ENCODE measurements at regions not wholly inside any gene's neighbourhood (a gene's known extent, or its start where the extent isn't known, plus 50 kb on each side); places are given as distances from the start of the nearest gene placed in this dataset.

- peaks cover 0 to 1% (median 0%) of the 10 kb centered on the region in 3 donors for H3K9me3 ChIP-seq (ENCODE audit: control extremely low read depth in 1 of 3, control insufficient read depth in 2 of 3, insufficient read depth in 1 of 3, low read length in 2 of 3)
- no peak overlapping the region for H2AFZ ChIP-seq (ENCODE audit: insufficient read depth, low read depth, low read length, poor library complexity, severe bottlenecking)
- no peak overlapping the region for H3K4me2 ChIP-seq (replicated peaks; ENCODE audit: low read depth, low read length, poor library complexity, severe bottlenecking)
- H3K79me2 ChIP-seq (ENCODE audit: control insufficient read depth, insufficient read depth, low read length): no peaks in the 10 kb centered on the region
- no peaks in the 10 kb centered on the region for H3K4me1 ChIP-seq (ENCODE audit: control insufficient read depth in 2 of 2, insufficient read depth in 2 of 2, low read length in 2 of 2)
- H3K9ac ChIP-seq (ENCODE audit: low read length): no peak overlapping the region
- H3K4me3 ChIP-seq (ENCODE audit: control extremely low read depth in 1 of 5, extremely low read depth in 1 of 5, insufficient read depth in 1 of 5, low read depth in 2 of 5, low read length in 4 of 5): no peak overlapping the region
- WGBS (ENCODE audit: insufficient coverage): no CpG with 5 or more reads among the region's 1 CpG
- intact Hi-C loops (cut with micrococcal nuclease): no loop called here
- no peak for ATAC-seq (ENCODE audit: low read depth)
- no peaks in the 10 kb centered on the region for H3K4me1 Mint-ChIP-seq
- CTCF ChIA-PET: no interaction called here
- no peaks in the 10 kb centered on the region for H3K27me3 ChIP-seq (replicated peaks in 1 of 4; ENCODE audit: control extremely low read depth in 1 of 4, control insufficient read depth in 3 of 4, insufficient read depth in 4 of 4, low read length in 3 of 4)
- H3K36me3 ChIP-seq (replicated peaks in 1 of 2; ENCODE audit: control extremely low read depth in 1 of 2, control insufficient read depth in 1 of 2, extremely low read depth in 1 of 2, insufficient read depth in 2 of 2, low read length in 1 of 2): no peaks in the 10 kb centered on the region
- no peak overlapping the region for H3K27ac Mint-ChIP-seq
- no peak for TF ChIP-seq EZH2 (IDR thresholded peaks at IDR 0.05; ENCODE audit: borderline replicate concordance, insufficient read depth, low read depth, low read length, poor library complexity, severe bottlenecking)
- TF ChIP-seq CTCF (IDR thresholded peaks at IDR 0.05): no peak
- H3K4me3 Mint-ChIP-seq: no peak overlapping the region
- no peak overlapping the region for H3K27ac ChIP-seq (ENCODE audit: low read length in 2 of 2)
- H3K9me3 Mint-ChIP-seq (ENCODE audit: insufficient read depth): no peaks in the 10 kb centered on the region
- POLR2A ChIA-PET: no interaction called here
- H4K20me1 ChIP-seq (ENCODE audit: control insufficient read depth, insufficient read depth, low read length, poor library complexity, severe bottlenecking): no peaks in the 10 kb centered on the region
- H3K27me3 Mint-ChIP-seq: peaks cover 3% of the 10 kb centered on the region
- DNase-seq: no peak
These were observed 107.0 kb upstream of the AKR1E2 start for GRCh38 chr10:4719036-4719435.

GRCh38 chr10:4718544-4718943 lies 107.5 kb upstream of the AKR1E2 start:
- H3K4me3 Mint-ChIP-seq: no peak overlapping the region
- intact Hi-C loops (cut with micrococcal nuclease): no loop called here
- TF ChIP-seq EZH2 (IDR thresholded peaks at IDR 0.05; ENCODE audit: borderline replicate concordance, insufficient read depth, low read depth, low read length, poor library complexity, severe bottlenecking) (no peak), CTCF (IDR thresholded peaks at IDR 0.05) (no peak)
- Histone ChIP-seq H3K79me2 (ENCODE audit: control insufficient read depth, insufficient read depth, low read length) (no peaks in the 10 kb centered on the region), H3K4me1 (ENCODE audit: control insufficient read depth in 2 of 2, insufficient read depth in 2 of 2, low read length in 2 of 2) (no peaks in the 10 kb centered on the region), H4K20me1 (ENCODE audit: control insufficient read depth, insufficient read depth, low read length, poor library complexity, severe bottlenecking) (no peaks in the 10 kb centered on the region), H2AFZ (ENCODE audit: insufficient read depth, low read depth, low read length, poor library complexity, severe bottlenecking) (no peak overlapping the region), H3K27ac (ENCODE audit: low read length in 2 of 2) (no peak overlapping the region), H3K9me3 (ENCODE audit: control extremely low read depth in 1 of 3, control insufficient read depth in 2 of 3, insufficient read depth in 1 of 3, low read length in 2 of 3) (peaks cover 0 to 1% (median 0%) of the 10 kb centered on the region in 3 donors), H3K4me2 (replicated peaks; ENCODE audit: low read depth, low read length, poor library complexity, severe bottlenecking) (no peak overlapping the region), H3K36me3 (replicated peaks in 1 of 2; ENCODE audit: control extremely low read depth in 1 of 2, control insufficient read depth in 1 of 2, extremely low read depth in 1 of 2, insufficient read depth in 2 of 2, low read length in 1 of 2) (no peaks in the 10 kb centered on the region), H3K27me3 (replicated peaks in 1 of 4; ENCODE audit: control extremely low read depth in 1 of 4, control insufficient read depth in 3 of 4, insufficient read depth in 4 of 4, low read length in 3 of 4) (no peaks in the 10 kb centered on the region), H3K9ac (ENCODE audit: low read length) (no peak overlapping the region), H3K4me3 (ENCODE audit: control extremely low read depth in 1 of 5, extremely low read depth in 1 of 5, insufficient read depth in 1 of 5, low read depth in 2 of 5, low read length in 4 of 5) (no peak overlapping the region)
- no peaks in the 10 kb centered on the region for H3K9me3 Mint-ChIP-seq (ENCODE audit: insufficient read depth)
- no peak overlapping the region for H3K27ac Mint-ChIP-seq
- no peaks in the 10 kb centered on the region for H3K4me1 Mint-ChIP-seq
- CTCF ChIA-PET: interaction anchor here (1.1 kb wide), 1 partner anchor 48 kb away, joined by 3 read pairs; no protein-coding TSS in a partner anchor
- no peak for DNase-seq
- POLR2A ChIA-PET: no interaction called here
- no peak for ATAC-seq (ENCODE audit: low read depth)
- peaks cover 3% of the 10 kb centered on the region for H3K27me3 Mint-ChIP-seq
- no CpG with 5 or more reads among the region's 4 CpGs for WGBS (ENCODE audit: insufficient coverage)

All from B cell (primary cell).